CD1c-positive myeloid dendritic cell (primary cell): ENCODE measurements at regions not wholly inside any gene's neighbourhood (a gene's known extent, or its start where the extent isn't known, plus 50 kb on each side); places are given as distances from the start of the nearest gene placed in this dataset.

ENCODE experiments used
- DNase-seq: peaks from one replicate; pipeline ENCODE4 v3.0.0-alpha.2; 2016; ENCODE audit errors: extremely low spot score

GRCh38 chr6:22399693-22400092 lies 102.9 kb upstream of the PRL start:
- no peak for DNase-seq

- no peak for DNase-seq
Observed at GRCh38 chr6:22401206-22401605, 104.4 kb upstream of the PRL start.

GRCh38 chr6:22401932-22402331 lies 105.1 kb upstream of the PRL start:
- DNase-seq: no peak

GRCh38 chr6:22409486-22409885 lies 112.7 kb upstream of the PRL start:
- no peak for DNase-seq

- DNase-seq: no peak
Observed at GRCh38 chr6:22411376-22412105, 114.7 kb upstream of the PRL start.

GRCh38 chr6:22412994-22413393 lies 116.2 kb upstream of the PRL start:
- no peak for DNase-seq

GRCh38 chr6:22413681-22414311 lies 117.0 kb upstream of the PRL start:
- no peak for DNase-seq

GRCh38 chr6:22418714-22419113 lies 121.9 kb upstream of the PRL start:
- DNase-seq: no peak

GRCh38 chr6:22421198-22421597 lies 124.4 kb upstream of the PRL start:
- DNase-seq: no peak

- no peak for DNase-seq
Observed at GRCh38 chr6:22424196-22424595, 127.4 kb upstream of the PRL start.

- no peak for DNase-seq
Observed at GRCh38 chr6:22432060-22432459, 135.2 kb upstream of the PRL start.

- no peak for DNase-seq
Observed at GRCh38 chr6:22433745-22434144, 135.6 kb upstream of the HDGFL1 start.

GRCh38 chr6:22435151-22435550 lies 134.2 kb upstream of the HDGFL1 start:
- no peak for DNase-seq

GRCh38 chr6:22436134-22436533 lies 133.2 kb upstream of the HDGFL1 start:
- no peak for DNase-seq

GRCh38 chr6:22437665-22438064 lies 131.7 kb upstream of the HDGFL1 start:
- no peak for DNase-seq

GRCh38 chr6:22442826-22443225 lies 126.5 kb upstream of the HDGFL1 start:
- DNase-seq: no peak

- no peak for DNase-seq
Observed at GRCh38 chr6:22444330-22444729, 125.0 kb upstream of the HDGFL1 start.

- no peak for DNase-seq
Observed at GRCh38 chr6:22445946-22446345, 123.4 kb upstream of the HDGFL1 start.

- no peak for DNase-seq
Observed at GRCh38 chr6:22447249-22448196, 121.8 kb upstream of the HDGFL1 start.

- DNase-seq: no peak
Observed at GRCh38 chr6:22448291-22448711, 121.1 kb upstream of the HDGFL1 start.

GRCh38 chr6:22451962-22452361 lies 117.4 kb upstream of the HDGFL1 start:
- no peak for DNase-seq

- no peak for DNase-seq
Observed at GRCh38 chr6:22455378-22455777, 114.0 kb upstream of the HDGFL1 start.

- DNase-seq: no peak
Observed at GRCh38 chr6:22457996-22458395, 111.4 kb upstream of the HDGFL1 start.
